ENCODE measurements at regions not wholly inside any gene's neighbourhood (a gene's known extent, or its start where the extent isn't known, plus 50 kb on each side); places are given as distances from the start of the nearest gene placed in this dataset.
A peak's percentile ranks its signal among the peaks of the same experiment; 100 is the strongest.

DNA sequence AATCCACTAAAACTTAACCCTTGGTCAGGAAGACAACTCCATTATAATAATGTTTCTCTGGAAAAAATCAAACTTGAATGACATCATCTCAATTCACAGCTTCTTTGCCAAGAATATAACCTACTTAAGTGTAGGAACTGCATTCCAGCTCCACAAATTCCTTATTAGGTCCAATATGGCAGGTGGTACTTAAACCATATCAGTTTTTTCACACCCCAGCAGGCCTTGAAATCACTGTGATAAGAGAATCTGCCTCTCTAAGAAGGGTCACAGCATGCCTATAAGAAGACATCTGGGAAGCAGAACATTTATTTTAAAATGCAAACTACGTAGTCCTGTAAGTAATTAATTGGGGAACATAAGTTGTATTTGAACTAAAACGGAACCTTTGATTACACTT, 687.8 kb downstream of the DIAPH3 start:
- no peaks in the 10 kb centered on the region for H3K36me3 ChIP-seq

DNA sequence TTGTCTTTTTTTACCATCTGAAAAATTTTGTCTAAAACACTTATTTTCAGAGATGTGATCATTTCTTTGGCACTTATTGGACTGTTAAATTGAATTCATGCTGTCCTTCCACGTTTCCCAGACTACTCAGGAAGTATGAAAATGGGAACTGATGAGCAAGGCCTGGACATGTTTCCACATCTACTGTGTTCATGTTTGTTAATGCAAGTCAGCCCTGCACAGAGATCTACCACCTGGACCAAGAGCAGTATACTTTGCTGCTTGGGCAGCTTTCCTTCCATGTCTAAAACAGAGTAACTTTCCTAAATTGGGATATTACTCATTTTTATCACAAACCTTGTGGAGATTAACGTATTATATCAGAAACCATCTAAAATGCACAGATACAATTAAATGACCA, 687.4 kb downstream of the DIAPH3 start:
- H3K9me3 ChIP-seq = no peaks in the 10 kb centered on the region
- intact Hi-C loops (cut with DNase I) = loop anchor here in 3 of 10 donors (10.0 kb wide), 2 partner anchors 82 to 198 kb away; no protein-coding TSS in a partner anchor
- peaks cover 0 to 51% (median 17%) of the 10 kb centered on the region in 12 donors for H3K4me1 ChIP-seq
- WGBS, 4 donors = 47 to 58% (median 51%) methylated on average over 2 of the region's 2 CpGs
- H3K4me3 ChIP-seq = no peak overlapping the region
- peak overlapping the region in 5 of 12 donors; percentile 4 to 48 (median 24) for H3K27ac ChIP-seq
- H3K36me3 ChIP-seq = no peaks in the 10 kb centered on the region
- DNase-seq (no peak), ATAC-seq (peak in 3 of 4 donors; percentile 37 to 87 (median 58))
- TF ChIP-seq, protein P1, sequence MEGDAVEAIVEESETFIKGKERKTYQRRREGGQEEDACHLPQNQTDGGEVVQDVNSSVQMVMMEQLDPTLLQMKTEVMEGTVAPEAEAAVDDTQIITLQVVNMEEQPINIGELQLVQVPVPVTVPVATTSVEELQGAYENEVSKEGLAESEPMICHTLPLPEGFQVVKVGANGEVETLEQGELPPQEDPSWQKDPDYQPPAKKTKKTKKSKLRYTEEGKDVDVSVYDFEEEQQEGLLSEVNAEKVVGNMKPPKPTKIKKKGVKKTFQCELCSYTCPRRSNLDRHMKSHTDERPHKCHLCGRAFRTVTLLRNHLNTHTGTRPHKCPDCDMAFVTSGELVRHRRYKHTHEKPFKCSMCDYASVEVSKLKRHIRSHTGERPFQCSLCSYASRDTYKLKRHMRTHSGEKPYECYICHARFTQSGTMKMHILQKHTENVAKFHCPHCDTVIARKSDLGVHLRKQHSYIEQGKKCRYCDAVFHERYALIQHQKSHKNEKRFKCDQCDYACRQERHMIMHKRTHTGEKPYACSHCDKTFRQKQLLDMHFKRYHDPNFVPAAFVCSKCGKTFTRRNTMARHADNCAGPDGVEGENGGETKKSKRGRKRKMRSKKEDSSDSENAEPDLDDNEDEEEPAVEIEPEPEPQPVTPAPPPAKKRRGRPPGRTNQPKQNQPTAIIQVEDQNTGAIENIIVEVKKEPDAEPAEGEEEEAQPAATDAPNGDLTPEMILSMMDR (IDR thresholded peaks at IDR 0.05) = no peak
- TF ChIP-seq POLR2A (IDR thresholded peaks at IDR 0.05) = no peak
- H3K27me3 ChIP-seq = no peaks in the 10 kb centered on the region

More for the DNA sequence above, 687.8 kb downstream of the DIAPH3 start:
- intact Hi-C loops (cut with DNase I) = loop anchor here in 3 of 10 donors (10.0 kb wide), 2 partner anchors 81 to 199 kb away; no protein-coding TSS in a partner anchor
- 72 to 86% (median 75%) methylated on average over 2 of the region's 2 CpGs for WGBS, 4 donors
- H3K4me3 ChIP-seq = no peak overlapping the region
- ATAC-seq = no peak
- DNase-seq = no peak
- no peaks in the 10 kb centered on the region for H3K27me3 ChIP-seq
- TF ChIP-seq POLR2A (IDR thresholded peaks at IDR 0.05) = no peak
- TF ChIP-seq, protein P1 (IDR thresholded peaks at IDR 0.05) = no peak
- no peaks in the 10 kb centered on the region for H3K9me3 ChIP-seq
- H3K27ac ChIP-seq = peak overlapping the region in 4 of 12 donors; percentile 2 to 48 (median 24)
- peaks cover 0 to 46% (median 17%) of the 10 kb centered on the region in 12 donors for H3K4me1 ChIP-seq

DNA sequence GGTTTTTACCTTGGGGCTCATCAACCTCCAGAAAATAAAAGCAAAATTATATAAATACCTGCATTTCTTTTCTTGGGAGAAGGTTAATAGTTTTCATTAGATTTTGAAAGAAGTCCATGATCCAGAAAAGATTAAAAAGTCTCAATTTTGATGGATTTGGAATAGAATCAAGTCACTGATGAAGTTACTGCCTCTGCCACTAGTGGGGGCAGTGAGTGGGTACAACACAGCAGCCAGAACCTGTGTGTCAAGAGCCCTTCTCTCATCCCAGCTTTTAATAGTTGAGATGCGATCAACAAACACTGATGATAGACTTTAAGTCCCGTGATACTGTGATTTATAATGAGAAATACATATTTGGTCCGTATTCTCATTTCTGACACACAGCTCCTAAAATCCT, 686.7 kb downstream of the DIAPH3 start:
- no peaks in the 10 kb centered on the region for H3K27me3 ChIP-seq
- H3K36me3 ChIP-seq = no peaks in the 10 kb centered on the region
- no peaks in the 10 kb centered on the region for H3K9me3 ChIP-seq
- 56 to 77% (median 65%) methylated on average over 3 of the region's 3 CpGs for WGBS, 4 donors
- no peak overlapping the region for H3K4me3 ChIP-seq
- ATAC-seq (peak in 1 of 4 donors; percentile 26), DNase-seq (no peak)
- intact Hi-C loops (cut with DNase I) = loop anchor here in 3 of 10 donors (10.0 kb wide), 2 partner anchors 82 to 198 kb away; no protein-coding TSS in a partner anchor
- no peak for TF ChIP-seq POLR2A (IDR thresholded peaks at IDR 0.05)
- TF ChIP-seq, protein P1 (IDR thresholded peaks at IDR 0.05) = peak in 10 of 12 donors; percentile 21 to 51 (median 34)
- peak overlapping the region in 6 of 12 donors; percentile 12 to 48 (median 33) for H3K27ac ChIP-seq
- H3K4me1 ChIP-seq = peaks cover 0 to 54% (median 17%) of the 10 kb centered on the region in 12 donors

DNA sequence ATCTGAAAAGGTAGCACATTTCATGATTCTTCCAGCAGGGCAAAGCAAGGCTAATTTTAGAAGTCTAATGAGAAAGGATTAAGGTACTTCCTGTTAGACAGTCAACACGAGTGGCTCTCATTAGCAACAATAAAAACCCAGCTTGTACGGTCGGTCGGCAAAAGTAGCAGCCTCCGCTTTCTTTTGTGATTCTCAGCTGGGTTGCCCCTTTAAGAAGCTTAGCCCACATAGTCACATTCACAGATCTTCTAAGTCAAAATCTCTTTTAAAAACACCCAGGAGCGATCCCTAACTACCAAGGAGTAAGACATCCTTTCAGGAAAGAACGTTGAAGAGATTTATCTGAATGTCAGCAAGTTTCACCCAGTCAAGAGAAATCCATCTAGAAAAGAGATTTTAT, 684.8 kb downstream of the DIAPH3 start:
- no peak for ATAC-seq
- DNase-seq = no peak
- Histone ChIP-seq H3K27ac (peak overlapping the region in 8 of 12 donors; percentile 6 to 48 (median 44)), H3K36me3 (no peaks in the 10 kb centered on the region), H3K27me3 (no peaks in the 10 kb centered on the region), H3K4me3 (no peak overlapping the region), H3K4me1 (peaks cover 0 to 69% (median 25%) of the 10 kb centered on the region in 12 donors), H3K9me3 (no peaks in the 10 kb centered on the region)
- 63 to 79% (median 67%) methylated on average over 7 of the region's 7 CpGs for WGBS, 4 donors
- TF ChIP-seq, protein P1 (IDR thresholded peaks at IDR 0.05) = no peak
- TF ChIP-seq POLR2A (IDR thresholded peaks at IDR 0.05) = no peak
- intact Hi-C loops (cut with DNase I) = loop anchor here in 3 of 10 donors (10.0 kb wide), 2 partner anchors 84 to 196 kb away; no protein-coding TSS in a partner anchor

Measured in heart left ventricle (tissue), 16 donors.